ENCODE measurements at regions not wholly inside any gene's neighbourhood (a gene's known extent, or its start where the extent isn't known, plus 50 kb on each side); places are given as distances from the start of the nearest gene placed in this dataset.

- H2AFZ ChIP-seq (ENCODE audit: low read depth), result no peak overlapping the region
- CTCF ChIA-PET, result no interaction called here
- H3K36me3 ChIP-seq (replicated peaks in 1 of 2; ENCODE audit: control insufficient read depth in 1 of 2, insufficient read depth in 2 of 2, low read length in 1 of 2), result no peaks in the 10 kb centered on the region
- no peak for DNase-seq
- WGBS (ENCODE audit: low lambda C conversion rate), result 50% methylated on average over 5 of the region's 5 CpGs
- no peaks in the 10 kb centered on the region for H3K79me2 ChIP-seq (ENCODE audit: insufficient read depth)
- H3K4me3 ChIP-seq (ENCODE audit: low read depth in 2 of 2, low read length in 1 of 2), result no peak overlapping the region
- H3K4me2 ChIP-seq, result no peak overlapping the region
- H3K27me3 ChIP-seq (ENCODE audit: insufficient read depth), result no peaks in the 10 kb centered on the region
- POLR2A ChIA-PET, result no interaction called here
- no peak overlapping the region for H3K9ac ChIP-seq
- peaks cover 0 to 15% of the 10 kb centered on the region in 2 experiments; a peak in 1 of 4 replicates for H3K4me1 ChIP-seq (ENCODE audit: control insufficient read depth in 1 of 2, insufficient read depth in 2 of 2, low read depth in 1 of 2, low read length in 1 of 2)
- H3F3A ChIP-seq (replicated peaks; ENCODE audit: insufficient read depth), result no peaks in the 10 kb centered on the region
- H3K27ac ChIP-seq (ENCODE audit: low read depth in 2 of 2, low read length in 1 of 2), result no peak overlapping the region
- H3K9me3 ChIP-seq, result no peaks in the 10 kb centered on the region; the same call in 1 of the 2 replicates
- H4K20me1 ChIP-seq (ENCODE audit: insufficient read depth), result no peaks in the 10 kb centered on the region
- no peaks in the 10 kb centered on the region for H3K9me2 ChIP-seq
- TF ChIP-seq EP300 (IDR thresholded peaks at IDR 0.05; ENCODE audit: borderline replicate concordance in 1 of 2, low read depth in 1 of 2, low read length in 1 of 2), result no peak
- TF ChIP-seq ELF1 (IDR thresholded peaks at IDR 0.05), result no peak
- no peak for TF ChIP-seq POLR2AphosphoS5 (IDR thresholded peaks at IDR 0.05; ENCODE audit: low read depth, low read length)
- no peak for TF ChIP-seq FOXJ3 (CRISPR knock-in tag; IDR thresholded peaks at IDR 0.05)
- no peak for TF ChIP-seq MEF2A (IDR thresholded peaks at IDR 0.05; ENCODE audit: borderline replicate concordance, low read depth)
- no peak for TF ChIP-seq MAX (IDR thresholded peaks at IDR 0.05; ENCODE audit: low read depth)
- no peak for TF ChIP-seq GABPA (IDR thresholded peaks at IDR 0.05; ENCODE audit: low read depth)
- TF ChIP-seq EZH2phosphoT487 (IDR thresholded peaks at IDR 0.05; ENCODE audit: borderline replicate concordance, low read depth), result no peak
- TF ChIP-seq CHD2 (IDR thresholded peaks at IDR 0.05; ENCODE audit: low read length, partially characterized antibody), result no peak
- no peak for TF ChIP-seq FOXM1 (IDR thresholded peaks at IDR 0.05; ENCODE audit: low read depth)
- TF ChIP-seq GATA2 (CRISPR knock-in tag; IDR thresholded peaks at IDR 0.05), result no peak
- TF ChIP-seq MXI1 (IDR thresholded peaks at IDR 0.05; ENCODE audit: low read depth, low read length), result no peak
- TF ChIP-seq YY1 (IDR thresholded peaks at IDR 0.05; ENCODE audit: low read depth), result no peak
- no peak for TF ChIP-seq TEAD4 (IDR thresholded peaks at IDR 0.05; ENCODE audit: borderline replicate concordance, insufficient read depth)
- TF ChIP-seq ZBTB33 (IDR thresholded peaks at IDR 0.05; ENCODE audit: borderline replicate concordance, low read depth), result no peak
Observed at GRCh38 chr1:229896861-229897260, 170.2 kb upstream of the GALNT2 start.

GRCh38 chr1:229897501-229897900 lies 169.5 kb upstream of the GALNT2 start:
- ChIA-PET CTCF (interaction anchor here (1.4 kb wide), 1 partner anchor 11 kb away, joined by 3 read pairs; no protein-coding TSS in a partner anchor), POLR2A (no interaction called here)
- H3K4me1 ChIP-seq (ENCODE audit: control insufficient read depth in 1 of 2, insufficient read depth in 2 of 2, low read depth in 1 of 2, low read length in 1 of 2), result peaks cover 0 to 15% of the 10 kb centered on the region in 2 experiments; a peak in 1 of 4 replicates
- no peaks in the 10 kb centered on the region; the same call in 1 of the 2 replicates for H3K9me3 ChIP-seq
- H3K4me3 ChIP-seq (ENCODE audit: low read depth in 2 of 2, low read length in 1 of 2), result no peak overlapping the region
- H2AFZ ChIP-seq (ENCODE audit: low read depth), result no peak overlapping the region
- WGBS (ENCODE audit: low lambda C conversion rate), result 46% methylated on average over 8 of the region's 8 CpGs
- no peak for TF ChIP-seq USF1 (IDR thresholded peaks at IDR 0.05; ENCODE audit: borderline replicate concordance, low read depth)
- no peak for TF ChIP-seq RXRA (IDR thresholded peaks at IDR 0.05; ENCODE audit: borderline replicate concordance, low read depth)
- TF ChIP-seq MXI1 (IDR thresholded peaks at IDR 0.05; ENCODE audit: low read depth, low read length), result no peak
- TF ChIP-seq MAX (IDR thresholded peaks at IDR 0.05; ENCODE audit: low read depth), result no peak
- TF ChIP-seq ELF1 (IDR thresholded peaks at IDR 0.05), result no peak
- TF ChIP-seq ZBTB33 (IDR thresholded peaks at IDR 0.05; ENCODE audit: borderline replicate concordance, low read depth), result no peak
- no peak for TF ChIP-seq POLR2AphosphoS5 (IDR thresholded peaks at IDR 0.05; ENCODE audit: low read depth, low read length)
- TF ChIP-seq NFIC (IDR thresholded peaks at IDR 0.05; ENCODE audit: borderline replicate concordance), result no peak
- TF ChIP-seq NRF1 (IDR thresholded peaks at IDR 0.05; ENCODE audit: low read depth, low read length), result no peak
- no peak for TF ChIP-seq EP300 (IDR thresholded peaks at IDR 0.05; ENCODE audit: borderline replicate concordance in 1 of 2, low read depth in 1 of 2, low read length in 1 of 2)
- no peak for TF ChIP-seq SIN3A (IDR thresholded peaks at IDR 0.05; ENCODE audit: borderline replicate concordance, low read depth, low read length)
- H3K79me2 ChIP-seq (ENCODE audit: insufficient read depth), result no peaks in the 10 kb centered on the region
- no peaks in the 10 kb centered on the region for H3K27me3 ChIP-seq (ENCODE audit: insufficient read depth)
- H3K4me2 ChIP-seq, result no peak overlapping the region
- no peak for DNase-seq
- H3K27ac ChIP-seq (ENCODE audit: low read depth in 2 of 2, low read length in 1 of 2), result no peak overlapping the region
- H3K36me3 ChIP-seq (replicated peaks in 1 of 2; ENCODE audit: control insufficient read depth in 1 of 2, insufficient read depth in 2 of 2, low read length in 1 of 2), result no peaks in the 10 kb centered on the region
- H3K9ac ChIP-seq, result no peak overlapping the region
- no peaks in the 10 kb centered on the region for H3K9me2 ChIP-seq
- no peaks in the 10 kb centered on the region for H3F3A ChIP-seq (replicated peaks; ENCODE audit: insufficient read depth)
- H4K20me1 ChIP-seq (ENCODE audit: insufficient read depth), result no peaks in the 10 kb centered on the region

All from SK-N-SH (cell line).